ENCODE measurements at regions not wholly inside any gene's neighbourhood (a gene's known extent, or its start where the extent isn't known, plus 50 kb on each side); places are given as distances from the start of the nearest gene placed in this dataset.

DNA sequence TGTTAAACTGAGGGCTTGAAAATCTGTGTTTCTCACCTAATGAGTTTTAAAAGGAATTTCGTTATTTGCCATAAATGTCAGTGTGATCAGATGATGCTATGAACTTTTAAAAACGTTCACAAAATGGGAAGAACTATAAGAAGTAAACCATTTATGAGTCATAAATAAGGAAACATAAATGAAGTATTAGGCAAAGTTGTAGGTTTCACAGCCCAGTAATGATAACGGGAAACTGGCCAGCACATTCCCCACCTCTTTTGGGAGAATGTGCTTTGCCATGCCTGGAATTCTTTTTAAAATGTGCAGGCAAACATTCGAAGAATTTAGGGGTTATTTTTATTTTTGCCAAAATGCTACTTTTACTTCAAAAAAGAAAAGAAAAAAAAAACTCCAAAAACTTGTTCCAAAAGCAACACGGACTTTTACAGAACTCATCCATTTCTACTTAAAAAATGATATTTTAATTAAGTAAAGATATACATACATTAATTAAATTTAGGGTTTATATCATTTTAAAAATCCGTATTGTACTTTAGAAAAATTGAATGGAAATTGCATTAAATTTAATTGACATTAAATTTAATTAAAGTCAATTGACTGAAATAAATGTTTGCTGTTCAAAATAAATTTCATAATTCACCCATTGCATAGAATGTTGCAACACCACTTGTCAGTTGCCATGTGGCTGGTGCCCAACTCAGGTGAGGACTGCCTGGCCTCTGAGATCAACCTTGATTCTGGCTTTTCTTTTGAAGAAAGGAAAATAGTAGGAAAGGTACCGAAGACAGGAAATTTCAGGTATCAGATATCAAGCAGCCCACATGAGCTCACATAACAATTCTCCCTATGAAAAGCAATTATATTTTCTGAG, 1198.5 kb downstream of the EFNB2 start:
- no peak for DNase-seq

DNA sequence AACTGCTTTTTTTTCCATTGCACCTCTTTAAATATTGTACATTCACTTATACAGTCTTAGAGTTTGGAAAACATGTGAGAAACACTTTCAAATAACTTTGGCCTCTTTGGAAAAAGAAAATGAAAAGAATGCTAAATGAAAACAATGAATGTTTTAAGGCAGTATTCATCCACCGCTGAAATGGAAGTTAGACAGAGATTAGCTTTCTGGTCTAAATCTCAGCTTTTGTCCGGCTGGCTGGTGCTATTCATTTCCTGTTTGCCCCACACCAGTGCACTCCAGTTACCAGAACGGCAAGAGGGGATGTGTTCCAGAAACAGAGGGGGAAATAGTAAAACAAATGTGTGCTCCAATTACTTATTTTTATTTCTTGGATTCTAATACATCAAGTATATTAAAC, 1201.3 kb downstream of the EFNB2 start:
- no peak for DNase-seq

DNA sequence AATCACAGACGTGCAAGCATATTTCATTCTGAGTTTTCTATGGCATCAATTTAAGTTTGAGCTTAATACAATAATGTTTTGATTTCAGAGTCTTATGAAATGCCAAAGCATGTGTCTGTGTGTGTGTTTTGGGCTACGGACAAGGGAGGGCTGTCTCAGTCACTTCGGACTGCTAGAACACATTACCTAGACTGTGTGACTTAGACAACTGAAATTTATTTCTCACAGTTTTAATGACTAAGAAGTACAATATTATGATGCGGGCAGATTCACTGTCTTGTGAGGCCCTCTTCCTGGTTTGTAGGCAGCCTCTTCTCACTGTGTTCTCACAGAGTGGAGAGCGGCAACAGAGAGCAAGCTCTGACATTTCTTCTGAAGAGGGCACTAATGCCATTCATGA, 1202.0 kb downstream of the EFNB2 start:
- DNase-seq = no peak

DNA sequence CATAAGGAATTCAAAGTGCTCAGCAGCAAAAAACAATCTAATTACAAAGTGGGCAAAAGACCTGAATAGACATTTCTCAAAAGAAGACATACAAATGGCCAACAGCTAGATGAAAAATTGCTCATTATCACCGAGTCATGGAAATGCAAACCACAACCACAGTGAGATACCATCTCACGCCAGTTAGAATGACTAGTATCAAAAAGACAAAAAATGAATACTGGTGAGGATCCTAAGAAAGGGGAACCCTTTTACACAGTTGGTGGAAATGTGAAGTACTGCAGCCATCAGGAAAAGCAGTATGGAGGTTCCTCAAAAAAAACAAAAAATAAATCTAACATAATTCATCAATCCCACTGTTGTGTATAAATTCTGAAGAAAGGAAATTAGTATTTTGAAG, 1206.1 kb downstream of the EFNB2 start:
- no peak for DNase-seq

DNA sequence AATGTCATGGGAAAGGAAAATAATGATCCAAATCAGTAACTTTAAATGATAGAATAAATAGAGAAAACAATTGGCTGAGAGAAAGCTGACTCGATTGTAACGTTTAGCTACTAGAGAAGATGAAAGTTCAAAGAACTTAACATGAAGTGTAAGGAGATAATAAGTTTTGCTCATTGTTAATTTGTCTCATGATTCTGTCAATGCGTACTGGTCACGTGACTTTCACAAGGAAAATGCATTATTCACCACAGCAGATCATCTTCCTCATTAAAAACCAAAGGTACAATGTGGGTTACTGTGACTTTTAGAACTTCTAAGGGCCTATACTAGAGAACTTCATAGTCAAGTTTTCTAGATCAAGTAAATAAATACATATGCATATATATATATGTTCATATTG, 1207.2 kb downstream of the EFNB2 start:
- DNase-seq = no peak

DNA sequence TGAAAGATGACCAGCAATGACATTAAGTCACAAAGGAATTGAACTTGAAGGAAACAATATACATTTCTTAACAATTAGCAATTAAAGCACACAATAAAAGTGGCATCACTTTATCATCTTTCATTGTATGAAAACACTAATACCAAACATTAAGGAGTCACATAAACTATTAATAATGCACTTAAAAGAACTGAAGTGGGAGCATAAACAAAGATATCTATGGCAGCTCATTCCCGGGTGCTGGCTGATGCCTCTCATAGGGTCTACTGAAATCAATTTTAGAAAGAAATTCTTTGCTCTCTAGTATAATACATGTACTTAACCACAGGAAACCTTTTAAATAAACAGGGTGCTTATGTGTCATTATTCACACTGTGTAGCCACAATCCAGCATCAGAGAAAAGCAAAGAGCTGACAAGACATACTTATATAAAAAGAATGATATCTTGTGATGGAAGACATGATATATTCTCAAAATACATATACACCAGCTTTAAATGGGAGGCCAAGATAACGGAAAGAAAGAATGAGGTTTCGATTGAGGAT, 1207.8 kb downstream of the EFNB2 start:
- DNase-seq = no peak

DNA sequence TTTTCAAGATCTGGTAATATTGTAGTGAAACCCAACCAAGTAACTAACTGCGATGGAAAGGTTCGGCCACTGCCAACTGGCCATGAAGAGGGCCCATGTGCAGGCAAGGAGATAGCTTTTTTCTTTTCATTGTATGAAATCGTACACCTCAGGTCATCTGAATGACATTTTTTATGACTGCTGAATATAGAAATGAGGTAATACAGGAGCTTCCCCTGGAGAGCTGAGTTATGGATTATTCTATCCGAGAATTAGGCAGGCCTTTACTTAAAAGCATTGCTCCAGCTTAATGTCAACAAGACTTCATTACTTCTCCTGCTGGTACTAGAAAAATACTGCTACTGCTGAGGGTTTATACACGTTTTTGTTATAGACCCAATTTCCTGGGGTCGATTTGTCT, 1215.6 kb downstream of the EFNB2 start:
- DNase-seq = no peak

DNA sequence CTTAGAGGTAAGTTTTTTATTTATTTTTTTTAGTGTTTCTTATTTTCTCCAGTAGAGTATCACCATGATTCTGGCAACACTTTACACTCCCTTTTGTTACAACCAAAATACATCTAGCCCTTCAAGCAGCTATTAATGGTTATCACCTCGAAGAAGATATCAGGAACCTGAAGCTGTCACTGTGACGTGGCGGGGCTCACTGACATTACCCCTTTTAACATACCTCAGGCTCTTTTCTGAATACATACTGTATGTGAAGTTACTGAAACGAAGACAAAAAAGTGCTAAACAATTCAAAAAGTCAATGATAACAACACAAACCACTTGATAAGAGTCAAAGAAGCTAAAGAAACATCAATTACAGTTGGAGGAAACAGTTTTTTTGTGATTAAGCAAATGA, 1218.7 kb downstream of the EFNB2 start:
- no peak for DNase-seq

DNA sequence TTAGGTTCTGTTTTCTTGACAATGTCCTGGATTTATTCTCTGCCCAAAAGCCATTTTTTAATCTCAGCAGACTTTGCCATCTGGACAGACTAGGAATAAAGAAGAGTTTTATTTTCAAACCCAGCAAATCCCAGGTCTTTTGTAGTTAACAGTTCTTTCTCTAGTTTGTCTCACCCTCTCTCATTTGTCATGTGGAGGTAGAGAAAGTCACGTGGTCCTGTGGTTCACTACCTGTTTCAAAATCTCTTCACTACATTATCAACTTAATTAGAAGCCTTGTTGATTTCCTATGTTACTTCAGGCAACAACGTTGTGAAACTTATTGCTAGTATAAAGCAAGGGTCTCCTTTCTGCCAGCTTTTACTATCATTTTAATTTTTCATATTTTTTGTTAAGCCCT, 1222.6 kb downstream of the EFNB2 start:
- DNase-seq = no peak

DNA sequence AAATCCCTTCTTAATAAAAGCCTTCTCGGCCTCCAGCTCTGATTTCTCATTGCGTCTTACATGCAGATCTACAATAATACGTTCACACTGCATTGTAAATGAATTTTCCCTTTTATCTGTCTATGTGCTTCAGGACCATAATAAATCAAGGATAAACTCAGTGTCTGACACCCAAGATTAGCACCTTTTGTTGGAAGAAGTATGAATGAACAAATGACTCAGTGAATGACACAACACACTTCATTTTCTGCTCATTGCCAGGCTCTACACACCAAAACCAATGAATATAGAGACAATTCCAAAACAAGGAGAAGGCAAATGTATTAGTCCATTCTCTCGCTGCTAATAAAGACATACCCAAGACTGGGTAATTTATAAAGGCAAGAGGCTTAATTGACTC, 1224.4 kb downstream of the EFNB2 start:
- DNase-seq = no peak

DNA sequence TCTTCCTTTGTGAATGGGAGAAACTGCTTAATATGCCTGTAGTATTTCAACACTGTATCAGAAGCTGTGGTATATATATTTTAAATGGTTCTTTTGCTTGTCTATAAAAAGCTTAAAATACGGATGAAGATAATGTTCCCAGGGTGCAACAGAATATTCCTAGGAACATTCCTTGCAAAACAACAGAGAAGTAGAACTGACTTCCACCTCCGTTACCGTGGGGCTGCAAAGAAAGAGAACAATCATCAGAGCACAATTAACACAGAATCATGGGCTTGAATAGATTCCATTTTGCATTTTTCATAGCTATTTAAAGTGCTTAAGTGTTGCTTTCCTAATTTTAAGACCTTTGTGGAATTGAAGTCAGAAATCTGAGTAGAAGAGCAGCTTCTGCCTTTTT, 1227.7 kb downstream of the EFNB2 start:
- DNase-seq = no peak

DNA sequence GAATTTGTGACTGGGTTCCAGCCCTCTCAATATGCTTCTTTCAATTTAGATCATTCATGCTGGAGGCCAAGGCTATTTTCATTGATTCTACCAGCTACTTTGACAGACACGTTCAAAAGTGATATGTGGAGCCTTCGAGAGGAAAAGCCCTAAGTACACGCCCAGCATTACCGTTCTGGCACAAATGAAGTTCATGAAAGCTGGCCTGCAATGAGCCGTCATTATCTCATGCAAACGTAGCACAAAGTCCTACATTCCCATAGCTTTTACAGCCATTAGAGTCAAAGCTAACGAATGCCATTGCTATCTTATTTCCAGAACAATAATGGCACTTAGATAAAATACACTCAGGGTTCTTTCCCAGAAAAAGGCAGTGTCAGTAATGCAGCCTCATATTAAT, 1237.6 kb downstream of the EFNB2 start:
- no peak for DNase-seq

DNA sequence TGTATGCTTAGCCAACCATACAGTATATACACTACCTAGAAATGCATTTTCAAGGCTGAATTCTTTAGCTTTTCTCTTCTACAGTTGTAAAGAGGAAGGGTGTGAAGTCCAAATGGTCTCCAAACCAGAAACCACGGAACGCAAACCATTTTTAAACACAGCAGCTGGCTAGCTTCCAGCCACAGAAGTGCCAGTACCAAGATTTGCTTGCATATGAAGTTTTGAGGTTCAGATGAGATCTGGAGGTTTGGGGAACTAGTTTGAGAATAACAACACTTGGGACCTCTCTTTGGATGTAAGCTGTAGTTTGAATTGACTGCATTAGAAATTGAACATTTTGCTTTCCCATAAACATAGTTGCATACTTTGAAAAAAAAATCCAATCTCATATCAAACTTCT, 1243.5 kb downstream of the EFNB2 start:
- DNase-seq = no peak

DNA sequence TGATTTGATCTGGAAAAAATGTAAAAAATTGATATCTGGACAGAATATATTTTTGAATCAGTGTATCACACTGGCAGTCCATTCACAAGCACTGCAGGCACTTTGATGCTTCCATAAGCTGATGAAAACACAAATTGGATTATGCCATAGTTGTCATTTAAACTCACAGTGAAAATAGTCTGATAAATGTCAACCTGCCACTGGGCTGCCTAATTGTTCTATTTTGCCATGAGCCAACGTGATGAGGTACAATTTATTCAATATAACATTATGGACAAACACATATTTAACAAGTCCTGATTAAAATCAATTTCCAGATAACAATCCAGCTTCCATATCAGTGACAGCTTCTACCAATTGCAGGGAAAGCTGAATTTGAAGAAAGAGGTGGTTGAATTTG, 1244.9 kb downstream of the EFNB2 start:
- DNase-seq = no peak

DNA sequence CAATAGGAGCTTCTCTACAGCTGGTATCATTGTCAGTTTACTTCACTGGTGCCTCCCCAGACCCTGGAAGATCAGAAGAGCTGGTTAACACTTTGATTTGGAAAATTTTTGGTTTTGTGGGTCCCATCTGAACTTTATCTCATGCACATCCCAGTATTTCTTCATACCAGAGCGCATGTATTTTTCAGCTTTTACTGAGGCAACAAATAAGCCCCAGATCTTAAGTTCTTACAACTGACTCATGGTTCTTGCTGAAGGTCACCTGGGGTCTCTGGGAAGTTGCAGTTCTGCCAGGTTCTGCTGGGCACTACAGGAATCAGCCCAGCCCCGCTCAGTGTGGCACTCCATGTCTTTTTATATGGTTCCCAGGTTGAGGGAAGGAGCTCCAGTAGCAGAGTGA, 1249.9 kb downstream of the EFNB2 start:
- DNase-seq = no peak

DNA sequence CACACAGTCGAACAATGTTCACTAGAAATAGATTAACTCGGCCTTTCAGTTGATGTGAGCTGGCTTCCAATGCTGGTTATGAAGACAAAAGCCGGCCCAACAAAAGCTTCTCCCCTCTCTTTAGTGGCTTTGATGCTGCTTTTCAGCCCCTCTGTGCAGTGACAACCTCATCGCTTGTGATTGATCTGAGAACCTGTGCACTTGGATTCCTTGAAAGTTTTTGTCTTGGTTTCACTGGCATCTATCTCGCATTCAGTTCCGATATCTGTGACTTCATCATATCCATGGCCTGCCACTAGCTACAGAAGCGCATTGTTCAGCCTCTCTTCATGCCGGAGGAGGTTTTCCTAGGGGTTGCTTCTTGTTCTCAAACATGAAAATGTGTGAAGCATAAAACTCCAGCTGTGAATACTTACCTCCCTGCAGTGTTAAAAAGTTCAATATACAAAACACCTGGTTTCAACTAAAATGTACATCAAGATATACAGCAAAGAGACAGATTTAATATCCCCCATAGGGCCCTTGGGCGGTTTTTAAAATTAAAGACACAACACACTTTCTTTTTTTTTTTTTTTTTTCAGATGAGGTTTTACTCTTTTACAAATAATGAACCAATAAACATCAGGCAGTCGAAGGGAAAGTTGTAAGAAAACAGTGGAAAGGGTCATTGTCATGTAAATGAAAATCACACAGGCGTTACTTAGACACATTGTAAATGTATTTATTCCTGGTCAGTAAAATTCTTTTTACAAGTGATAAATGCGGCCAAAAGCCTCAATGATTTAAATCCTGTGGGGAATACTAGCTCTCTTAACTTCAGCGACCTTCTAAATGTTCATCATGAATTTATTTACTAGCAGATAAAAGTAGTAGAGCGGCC, 1252.8 kb downstream of the EFNB2 start:
- no peak for DNase-seq

DNA sequence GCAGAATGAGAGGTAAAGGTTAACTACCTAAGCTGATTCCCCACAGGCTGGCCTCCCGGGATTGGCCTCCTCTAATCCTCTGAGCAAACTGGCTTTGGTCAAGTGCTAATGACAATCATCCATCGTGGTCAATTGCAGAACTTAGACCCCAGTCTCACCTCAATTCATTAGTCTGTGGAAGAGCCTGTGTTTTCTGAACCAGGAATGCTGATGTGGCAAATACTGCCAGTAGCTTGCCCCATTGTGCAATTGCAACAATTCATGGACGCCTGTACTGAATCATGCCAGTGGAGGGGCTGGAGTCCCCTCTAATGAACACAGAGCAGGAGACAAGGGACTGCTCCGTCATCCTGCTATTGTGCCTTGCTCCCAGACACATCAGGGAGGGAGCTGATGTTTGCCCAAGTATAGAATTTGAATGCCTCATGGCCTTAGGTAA, 1256.5 kb downstream of the EFNB2 start:
- DNase-seq = no peak

DNA sequence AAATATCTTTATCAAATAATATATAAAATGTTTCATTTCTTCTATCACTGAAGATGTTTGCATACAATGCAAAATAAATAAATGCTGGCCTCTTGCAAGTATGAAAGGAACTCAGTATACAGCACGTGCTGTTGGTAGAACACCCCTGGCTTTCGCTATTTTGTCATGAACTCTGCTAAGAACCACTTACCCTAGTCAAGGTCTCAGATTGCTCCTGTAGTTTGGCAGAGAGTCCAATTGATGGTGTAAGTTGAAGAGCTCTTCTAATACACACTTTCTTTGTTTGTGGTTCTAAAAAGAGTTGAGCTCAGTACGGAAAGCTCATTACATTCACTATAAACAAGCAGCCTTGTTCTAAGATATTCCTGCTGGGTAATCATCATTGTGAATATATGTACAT, 1258.9 kb downstream of the EFNB2 start:
- DNase-seq = no peak

DNA sequence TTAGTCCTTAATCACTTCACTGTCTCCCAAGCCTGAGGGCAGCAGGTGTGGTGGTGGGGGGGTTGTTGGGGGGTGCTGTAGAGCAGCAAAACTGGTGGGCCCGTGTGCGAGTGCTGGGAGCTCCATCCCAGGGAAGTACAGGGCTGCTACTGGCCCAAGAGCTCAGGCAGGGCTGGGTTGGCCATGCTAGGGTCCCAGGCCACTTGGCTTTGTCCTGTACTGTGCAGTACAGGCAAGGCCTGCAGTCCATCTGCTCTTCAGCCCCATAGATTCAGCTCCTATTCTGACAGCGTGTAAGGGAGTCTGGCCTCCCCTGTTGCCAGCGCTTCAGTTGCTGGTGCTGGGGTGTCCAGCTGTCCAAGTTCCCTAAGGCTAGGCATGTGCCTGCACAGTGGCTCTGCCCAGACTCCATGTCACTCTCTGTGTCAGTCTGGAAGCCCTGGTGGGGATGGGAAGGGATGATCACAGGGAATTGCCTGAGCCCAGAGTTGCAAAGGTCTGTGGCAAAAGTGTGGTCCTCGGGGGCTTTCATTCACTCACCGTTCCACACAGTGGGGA, 1261.7 kb downstream of the EFNB2 start:
- DNase-seq = no peak

DNA sequence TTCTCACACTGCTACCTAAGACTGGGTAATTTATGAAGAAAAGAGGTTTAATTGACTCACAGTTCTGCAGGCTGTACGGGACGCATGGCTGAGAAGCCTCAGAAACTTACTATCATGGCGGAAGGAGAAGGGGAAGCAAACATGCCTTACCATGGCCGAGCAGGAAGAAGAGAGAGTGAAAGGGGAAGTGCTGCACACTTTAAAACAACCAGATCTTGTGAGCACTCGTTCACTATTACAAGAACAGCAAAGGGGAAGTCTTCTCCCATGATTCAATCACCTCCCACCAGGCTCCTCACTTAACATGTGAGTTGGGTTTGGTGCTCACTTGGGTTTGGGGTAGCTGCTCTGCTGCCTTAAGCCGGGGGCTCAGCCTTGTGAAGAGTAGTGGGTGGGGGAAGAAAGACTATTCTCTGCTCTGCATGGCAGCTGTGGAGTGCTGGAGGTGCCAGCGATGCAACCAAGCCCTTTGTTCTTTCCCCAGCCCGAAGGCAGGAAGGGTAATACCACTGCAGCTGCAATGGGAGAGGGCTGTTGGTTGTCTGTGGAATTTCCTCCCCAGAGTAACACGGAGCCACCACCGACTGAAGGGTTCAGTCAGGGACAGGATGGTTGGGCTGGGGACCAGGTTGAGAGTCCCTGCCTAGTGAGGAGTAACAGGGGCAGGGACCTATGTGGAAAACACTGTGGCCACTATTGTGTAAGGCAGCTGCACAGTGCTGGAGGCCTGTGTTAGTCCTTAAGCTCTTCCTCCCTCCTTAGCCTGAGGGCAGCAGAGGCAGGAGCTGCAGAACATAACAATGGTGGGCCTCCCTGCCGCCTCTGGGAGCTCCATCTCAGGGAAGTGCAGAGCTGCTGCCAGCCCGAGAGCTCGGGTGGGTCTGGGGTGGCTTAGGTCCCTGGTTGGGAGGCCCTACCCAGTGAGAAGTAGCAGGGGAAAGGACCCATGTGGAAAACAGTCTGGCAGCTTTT, 1262.5 kb downstream of the EFNB2 start:
- DNase-seq = no peak

DNA sequence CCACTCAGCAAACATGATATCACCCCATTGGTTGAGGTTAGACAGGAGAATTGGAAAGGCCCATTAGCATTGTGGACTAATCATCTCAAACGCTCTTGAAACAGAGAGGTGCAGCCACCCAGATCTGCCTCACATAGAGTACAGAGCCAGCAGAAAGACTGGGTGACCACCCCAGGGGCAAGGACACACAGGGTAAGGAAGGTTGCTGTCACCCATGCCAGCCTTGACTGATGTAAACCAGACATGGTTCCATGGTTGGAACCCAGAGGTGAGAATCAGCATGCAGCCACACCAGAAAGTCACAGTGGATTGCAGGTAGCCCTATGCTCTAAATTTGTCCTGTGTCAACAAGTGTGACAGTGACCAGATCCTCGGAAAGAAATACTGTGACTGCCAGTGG, 1268.8 kb downstream of the EFNB2 start:
- DNase-seq = no peak

DNA sequence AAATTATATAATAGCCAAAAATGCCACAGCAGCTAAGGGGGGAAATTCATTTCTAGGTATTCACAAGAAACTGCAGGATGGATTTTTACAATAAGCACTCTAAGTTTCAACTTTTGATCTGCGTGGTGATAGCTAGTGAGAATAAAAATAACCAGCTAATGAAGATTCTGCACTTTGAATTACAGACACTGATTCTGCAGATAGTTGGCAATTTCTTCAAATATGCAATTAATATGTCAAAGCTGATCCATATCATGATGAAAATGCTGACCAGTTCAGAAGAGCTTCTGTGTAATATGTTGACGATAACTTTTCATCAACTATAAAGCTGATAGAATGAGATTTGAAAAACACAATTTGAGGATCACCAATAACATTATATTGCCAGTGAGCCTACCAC, 1272.9 kb downstream of the EFNB2 start:
- DNase-seq = no peak
